Prostate gland (tissue), 2 donors: ENCODE measurements at regions not wholly inside any gene's neighbourhood (a gene's known extent, or its start where the extent isn't known, plus 50 kb on each side); places are given as distances from the start of the nearest gene placed in this dataset.

Experiments
- CTCF ChIP-seq, 4 experiments: fragments of 200-600 bp in 2 of 4; fragments of 450-650 bp in 2 of 4; sonication (generic) in 2 of 4; IDR thresholded peaks; 1 replicate in 3 of 4; 2 replicates in 1 of 4; pipeline ENCODE4 v1.5.1; 2016 to 2019; ENCODE audit warnings: antibody characterized with exemption in 4 of 4, mild to moderate bottlenecking in 2 of 4, moderate library complexity in 2 of 4
- POLR2AphosphoS5 ChIP-seq: sonication (generic); formaldehyde crosslinking; IDR thresholded peaks from one replicate; pipeline ENCODE4 v1.6.1; 2017; ENCODE audit warnings: antibody characterized with exemption

GRCh38 chr2:238635647-238636051, 208.9 kb downstream of the ASB1 start:
- no peak for TF ChIP-seq CTCF (IDR thresholded peaks at IDR 0.05)
- TF ChIP-seq POLR2AphosphoS5 = no peak
